GM18868 (cell line): ENCODE measurements at regions not wholly inside any gene's neighbourhood (a gene's known extent, or its start where the extent isn't known, plus 50 kb on each side); places are given as distances from the start of the nearest gene placed in this dataset.

ENCODE experiments used
- ATAC-seq: cut with Tn5 transposase; IDR thresholded peaks from one replicate; pipeline ENCODE4 v1.9.1; 2021; ENCODE audit warnings: mild to moderate bottlenecking, moderate library complexity; ENCODE audit not compliant: unreplicated experiment

- no peak for ATAC-seq
These were observed 315.4 kb downstream of the DIPK2A start for GRCh38 chr3:144287001-144287400.

GRCh38 chr3:144289057-144289456 is 317.4 kb downstream of the DIPK2A start:
- no peak for ATAC-seq

- peak; percentile 90 for ATAC-seq
These were observed 323.3 kb downstream of the DIPK2A start for GRCh38 chr3:144294659-144295538.

- no peak for ATAC-seq
These were observed 324.0 kb downstream of the DIPK2A start for GRCh38 chr3:144295613-144296012.

GRCh38 chr3:144296808-144297207 is 325.2 kb downstream of the DIPK2A start:
- no peak for ATAC-seq

GRCh38 chr3:144301863-144302262 is 330.2 kb downstream of the DIPK2A start:
- ATAC-seq: no peak

GRCh38 chr3:144307951-144308350 is 336.3 kb downstream of the DIPK2A start:
- ATAC-seq: no peak

GRCh38 chr3:144308396-144308795 is 336.8 kb downstream of the DIPK2A start:
- no peak for ATAC-seq

- ATAC-seq: no peak
These were observed 341.1 kb downstream of the DIPK2A start for GRCh38 chr3:144312702-144313101.

- ATAC-seq: no peak
These were observed 343.3 kb downstream of the DIPK2A start for GRCh38 chr3:144314946-144315345.

GRCh38 chr3:144317961-144318360 is 346.3 kb downstream of the DIPK2A start:
- no peak for ATAC-seq

- no peak for ATAC-seq
These were observed 352.5 kb downstream of the DIPK2A start for GRCh38 chr3:144324076-144324475.

GRCh38 chr3:144332868-144333267 is 361.2 kb downstream of the DIPK2A start:
- no peak for ATAC-seq

GRCh38 chr3:144341471-144341870 is 369.8 kb downstream of the DIPK2A start:
- no peak for ATAC-seq

- ATAC-seq: no peak
These were observed 371.7 kb downstream of the DIPK2A start for GRCh38 chr3:144343343-144343742.

GRCh38 chr3:144343777-144344176 is 372.2 kb downstream of the DIPK2A start:
- no peak for ATAC-seq

GRCh38 chr3:144344925-144345548 is 373.4 kb downstream of the DIPK2A start:
- ATAC-seq: no peak

GRCh38 chr3:144350125-144350524 is 378.5 kb downstream of the DIPK2A start:
- no peak for ATAC-seq

GRCh38 chr3:144351011-144351410 is 379.4 kb downstream of the DIPK2A start:
- ATAC-seq: no peak

GRCh38 chr3:144351773-144352365 is 380.2 kb downstream of the DIPK2A start:
- no peak for ATAC-seq

- ATAC-seq: no peak
These were observed 386.6 kb downstream of the DIPK2A start for GRCh38 chr3:144358191-144358590.

GRCh38 chr3:144361002-144361401 is 389.4 kb downstream of the DIPK2A start:
- ATAC-seq: no peak
